ENCODE measurements at regions not wholly inside any gene's neighbourhood (a gene's known extent, or its start where the extent isn't known, plus 50 kb on each side); places are given as distances from the start of the nearest gene placed in this dataset.

GRCh38 chr9:118962426-118962825 is 406.8 kb downstream of the BRINP1 start:
- WGBS (ENCODE audit: extremely low coverage, insufficient read length, low lambda C conversion rate), result no CpG with 5 or more reads among the region's 3 CpGs
- Histone ChIP-seq H3K4me2 (ENCODE audit: insufficient read depth, insufficient read length, low read length) (no peak overlapping the region), H2BK20ac (ENCODE audit: low read depth, low read length, poor library complexity, severe bottlenecking) (no peak overlapping the region), H2BK120ac (ENCODE audit: low read depth, low read length, poor library complexity, severe bottlenecking) (no peak overlapping the region), H3K56ac (ENCODE audit: insufficient read length, low read depth, low read length) (no peak overlapping the region), H4K91ac (ENCODE audit: insufficient read length, low read depth, low read length) (no peak overlapping the region), H3K4me1 (ENCODE audit: insufficient read depth, low read length) (peaks cover 3% of the 10 kb centered on the region; the same call in 1 of the 2 replicates), H3K14ac (ENCODE audit: insufficient read depth, low read length) (no peak overlapping the region), H2AK5ac (ENCODE audit: insufficient read length, low read length) (no peak overlapping the region), H3K18ac (ENCODE audit: insufficient read length, low read depth, low read length) (no peak overlapping the region), H3T11ph (ENCODE audit: low read length) (no peak overlapping the region), H3K23me2 (ENCODE audit: insufficient read length, low read depth, low read length, poor library complexity, severe bottlenecking) (no peaks in the 10 kb centered on the region), H3K4ac (ENCODE audit: low read depth, low read length) (no peak overlapping the region), H3K27me3 (ENCODE audit: insufficient read depth, low read length) (no peaks in the 10 kb centered on the region), H2AFZ (ENCODE audit: low read length) (no peak overlapping the region), H4K5ac (ENCODE audit: insufficient read length, low read depth, low read length) (no peak overlapping the region), H4K8ac (replicated peaks; ENCODE audit: insufficient read length, low read depth, low read length) (no peak overlapping the region), H3K23ac (ENCODE audit: insufficient read length, low read depth, low read length) (no peak overlapping the region), H4K20me1 (ENCODE audit: control insufficient read depth, insufficient read depth, insufficient read length) (no peaks in the 10 kb centered on the region), H2BK12ac (ENCODE audit: insufficient read length, low read depth, low read length) (no peak overlapping the region), H3K79me1 (ENCODE audit: insufficient read depth, low read depth, low read length, poor library complexity, severe bottlenecking) (no peaks in the 10 kb centered on the region), H3K27ac (ENCODE audit: insufficient read length, low read depth, low read length) (no peak overlapping the region), H3K9ac (ENCODE audit: extremely low read depth, insufficient read length, low read length) (no peak overlapping the region), H3K79me2 (ENCODE audit: insufficient read depth, low read length) (no peaks in the 10 kb centered on the region), H2BK5ac (ENCODE audit: insufficient read length, low read length) (no peak overlapping the region), H3K9me3 (ENCODE audit: control insufficient read depth, low read depth, low read length) (no peaks in the 10 kb centered on the region), H2BK15ac (ENCODE audit: low read depth, low read length) (no peak overlapping the region)
- no peak for TF ChIP-seq CTCF (conservative IDR thresholded peaks at IDR 0.05)
- Mint-ChIP-seq H3K4me1 (peaks cover 0 to 3% of the 10 kb centered on the region in 2 experiments; a peak in 1 of 4 replicates), H3K4me3 (no peak overlapping the region), H3K9me3 (no peaks in the 10 kb centered on the region), H3K36me3 (ENCODE audit: insufficient read depth in 1 of 3, low read depth in 3 of 3) (no peaks in the 10 kb centered on the region), H3K27ac (no peak overlapping the region), H3K27me3 (ENCODE audit: low read depth) (no peaks in the 10 kb centered on the region)
- no peak for DNase-seq

Measured in H9 (cell line).